ENCODE measurements at regions not wholly inside any gene's neighbourhood (a gene's known extent, or its start where the extent isn't known, plus 50 kb on each side); places are given as distances from the start of the nearest gene placed in this dataset.

- DNase-seq (ENCODE audit: low read depth, low spot score), result no peak
Observed at GRCh38 chr6:91149956-91150705, 563.3 kb upstream of the MAP3K7 start.

DNA sequence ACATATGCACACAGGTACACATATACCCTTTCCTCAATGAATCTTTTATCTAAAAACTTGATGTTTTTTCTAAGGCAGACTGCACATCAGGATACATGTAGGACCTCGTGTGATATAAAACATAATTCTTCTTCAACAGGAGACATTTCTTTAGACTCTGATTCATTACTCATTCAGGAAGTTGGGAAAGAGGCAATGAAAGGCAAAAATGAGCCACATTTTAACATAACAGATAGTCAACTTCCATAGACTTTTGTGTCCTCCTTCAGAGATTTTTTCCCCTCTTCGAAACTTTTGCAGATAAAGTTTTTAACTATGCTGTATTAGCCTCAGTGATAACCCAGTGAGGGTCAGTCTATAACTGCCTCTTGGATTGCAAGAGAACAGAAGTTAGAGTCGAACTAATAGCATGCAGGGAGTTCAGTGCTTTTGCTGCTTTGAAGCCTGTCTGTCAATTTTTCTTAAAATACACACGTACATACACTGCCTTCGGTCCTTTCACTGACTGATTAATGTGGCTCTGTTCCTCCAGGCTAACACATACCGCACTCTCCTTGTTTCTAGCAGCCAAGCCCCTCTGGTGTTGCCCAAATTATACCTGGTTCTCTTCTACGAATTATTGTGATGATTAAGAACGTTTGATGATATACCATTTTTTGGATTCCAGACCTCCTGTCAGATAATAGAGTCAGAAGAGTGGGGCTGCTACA is 562.5 kb upstream of the MAP3K7 start:
- DNase-seq (ENCODE audit: low read depth, low spot score), result no peak

DNA sequence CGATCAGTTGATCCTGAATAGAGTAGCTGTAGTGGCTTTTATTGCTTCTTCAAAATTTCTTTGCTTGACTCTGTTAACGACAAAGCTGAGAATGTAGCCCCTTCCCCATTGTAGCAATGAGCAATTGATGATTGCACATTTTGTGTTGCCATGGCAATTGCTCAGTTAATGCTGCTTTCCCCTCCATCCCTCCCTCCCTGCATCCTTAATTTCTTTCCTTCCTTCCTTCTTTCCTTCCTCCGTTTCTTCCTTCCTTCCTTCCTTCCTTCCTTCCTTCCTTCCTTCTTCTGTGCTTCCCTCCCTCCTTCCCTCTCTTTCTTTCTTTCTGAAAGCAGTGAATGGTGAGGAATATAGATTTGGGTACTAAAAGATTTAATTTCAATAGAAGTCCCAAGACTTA is 557.3 kb upstream of the MAP3K7 start:
- DNase-seq (ENCODE audit: low read depth, low spot score), result no peak

DNA sequence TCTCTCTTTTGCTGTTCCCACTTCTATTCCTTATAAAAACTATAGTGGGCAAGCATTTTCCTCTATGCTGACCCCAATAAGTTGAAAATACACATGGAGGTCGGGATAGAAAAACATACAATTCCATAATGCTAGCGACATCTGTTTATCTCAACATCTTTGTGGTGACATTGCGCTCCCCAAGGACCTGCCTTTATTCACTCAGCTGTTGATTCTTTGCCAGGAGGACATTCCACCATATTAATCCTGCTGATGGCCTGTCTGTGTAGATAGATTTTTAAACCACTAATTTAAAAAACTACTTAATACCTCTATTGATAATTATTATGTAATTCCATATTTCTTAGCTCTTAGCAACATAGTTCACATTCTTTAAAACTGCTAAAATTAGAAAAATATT is 555.3 kb upstream of the MAP3K7 start:
- no peak for DNase-seq (ENCODE audit: low read depth, low spot score)

DNA sequence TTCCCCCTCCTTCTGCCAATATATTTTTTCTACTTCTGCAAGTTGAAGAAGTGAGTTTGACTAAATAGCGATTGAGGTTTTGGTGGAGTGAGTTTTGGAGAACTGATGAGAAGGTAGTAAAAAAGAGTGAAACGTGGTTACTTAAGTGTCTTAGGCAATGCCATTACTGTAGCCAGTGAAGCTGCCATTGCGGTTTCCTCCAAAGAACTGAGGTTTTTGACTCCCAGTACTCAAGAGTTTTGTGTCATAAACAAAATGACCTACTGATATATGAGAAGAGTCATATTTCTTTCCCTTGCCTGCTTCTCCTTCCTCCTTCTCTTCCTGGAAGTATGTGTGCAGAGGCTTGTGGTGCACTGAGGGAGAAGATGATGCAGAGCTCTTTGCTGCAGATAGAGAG is 554.5 kb upstream of the MAP3K7 start:
- no peak for DNase-seq (ENCODE audit: low read depth, low spot score)

DNA sequence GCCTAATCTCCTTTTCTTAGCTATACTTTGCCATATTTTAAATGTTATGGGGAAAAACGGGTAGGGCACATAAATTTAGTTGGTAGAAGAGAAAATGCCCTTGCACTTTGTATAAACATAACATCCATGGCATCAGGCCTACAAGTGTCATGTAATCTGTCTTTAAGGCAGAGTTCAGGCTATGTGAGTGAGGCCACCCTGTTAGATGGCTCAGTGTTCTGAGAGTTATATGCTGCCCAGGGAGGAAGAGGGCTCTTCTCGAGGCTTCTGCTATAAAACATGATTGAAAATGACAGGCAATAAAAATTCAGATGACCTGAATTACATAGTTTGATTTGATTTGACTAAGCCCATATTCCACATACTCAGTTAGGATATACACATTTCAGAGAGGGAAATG is 553.6 kb upstream of the MAP3K7 start:
- no peak for DNase-seq (ENCODE audit: low read depth, low spot score)

GRCh38 chr6:91137286-91137685 is 550.4 kb upstream of the MAP3K7 start:
- no peak for DNase-seq (ENCODE audit: low read depth, low spot score)

GRCh38 chr6:91135406-91136103 is 548.7 kb upstream of the MAP3K7 start:
- no peak for DNase-seq (ENCODE audit: low read depth, low spot score)

DNA sequence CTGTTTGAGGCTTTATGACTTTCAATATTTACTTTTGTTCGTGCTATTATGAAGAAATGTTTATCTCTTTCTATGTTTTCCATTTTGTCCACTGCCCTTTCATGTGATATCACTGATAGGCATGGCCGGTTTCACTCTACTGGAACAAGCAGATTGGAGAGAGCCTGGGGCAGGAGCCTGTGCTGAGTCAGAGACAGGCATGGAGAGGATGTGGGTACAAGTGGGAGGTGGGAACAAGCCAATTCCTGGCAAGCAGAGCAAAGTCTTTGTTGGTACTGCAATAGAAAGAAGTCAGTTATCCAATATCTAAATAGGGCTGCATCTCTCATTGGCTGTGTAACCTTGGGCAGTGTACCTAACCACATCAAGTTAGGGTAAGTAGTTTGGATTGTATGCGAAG is 545.6 kb upstream of the MAP3K7 start:
- DNase-seq (ENCODE audit: low read depth, low spot score), result no peak

GRCh38 chr6:91130126-91130525 is 543.3 kb upstream of the MAP3K7 start:
- no peak for DNase-seq (ENCODE audit: low read depth, low spot score)

DNA sequence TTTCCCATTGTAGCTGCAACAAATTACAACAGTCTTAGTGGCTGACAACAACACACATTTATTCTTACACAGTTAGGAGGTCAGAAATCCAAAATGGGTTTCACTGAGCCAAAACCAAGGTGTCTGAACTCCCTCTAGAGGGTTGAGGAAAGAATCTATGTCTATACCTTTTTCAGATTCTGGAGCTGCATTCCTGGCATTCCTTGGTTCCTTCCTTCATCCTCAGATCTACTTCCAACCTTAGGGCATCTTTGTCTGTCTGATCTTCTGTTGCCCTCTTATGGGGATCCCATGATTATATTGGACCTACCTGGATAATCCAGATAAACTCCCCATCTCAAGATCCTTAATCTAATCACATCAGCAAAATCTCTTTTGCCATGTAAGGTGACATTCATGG is 540.9 kb upstream of the MAP3K7 start:
- DNase-seq (ENCODE audit: low read depth, low spot score), result peak; percentile 9

DNA sequence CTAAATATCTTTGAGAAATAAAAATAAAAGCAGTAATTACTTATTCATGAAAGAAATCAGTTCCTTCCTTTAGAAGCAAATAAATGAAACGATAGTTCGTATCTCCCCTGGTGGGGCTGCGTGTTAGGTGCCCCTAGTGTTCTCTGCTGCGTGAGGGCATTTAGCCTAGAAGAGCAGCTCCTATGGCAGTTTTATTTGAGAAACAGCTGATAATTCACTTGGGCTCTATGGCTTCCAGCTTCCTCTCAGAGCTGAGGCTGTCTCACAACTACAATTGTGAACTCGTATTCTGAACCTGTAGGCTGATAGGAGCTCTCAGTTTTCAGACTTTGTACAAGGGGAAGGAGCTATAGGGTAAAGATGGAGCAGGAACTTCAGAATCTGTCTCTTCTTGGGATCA is 540.0 kb upstream of the MAP3K7 start:
- DNase-seq (ENCODE audit: low read depth, low spot score), result no peak

- DNase-seq (ENCODE audit: low read depth, low spot score), result no peak
Observed at GRCh38 chr6:91117550-91117949, 530.7 kb upstream of the MAP3K7 start.

- DNase-seq (ENCODE audit: low read depth, low spot score), result no peak
Observed at GRCh38 chr6:91114123-91114708, 527.3 kb upstream of the MAP3K7 start.

GRCh38 chr6:91106083-91106482 is 519.2 kb upstream of the MAP3K7 start:
- no peak for DNase-seq (ENCODE audit: low read depth, low spot score)

DNA sequence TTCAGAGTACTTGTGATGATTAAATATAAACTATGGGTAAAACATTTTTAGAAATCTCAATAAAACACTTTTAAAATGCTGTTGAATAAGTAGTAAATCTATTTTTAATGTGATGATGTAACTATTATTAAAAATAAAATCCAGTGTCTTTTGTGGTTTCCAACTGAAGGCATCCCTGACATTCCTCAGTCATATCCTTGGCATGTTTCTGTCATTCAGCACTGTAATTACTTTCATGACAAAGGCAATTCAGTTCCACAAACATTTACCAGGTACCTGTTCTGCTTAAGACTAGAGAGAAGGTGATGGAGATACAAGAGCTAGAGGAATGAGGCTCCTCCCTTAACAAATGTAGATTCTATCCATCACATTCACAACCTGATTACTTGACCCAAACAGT is 518.7 kb upstream of the MAP3K7 start:
- DNase-seq (ENCODE audit: low read depth, low spot score), result no peak

- no peak for DNase-seq (ENCODE audit: low read depth, low spot score)
Observed at GRCh38 chr6:91099479-91099878, 512.6 kb upstream of the MAP3K7 start.

DNA sequence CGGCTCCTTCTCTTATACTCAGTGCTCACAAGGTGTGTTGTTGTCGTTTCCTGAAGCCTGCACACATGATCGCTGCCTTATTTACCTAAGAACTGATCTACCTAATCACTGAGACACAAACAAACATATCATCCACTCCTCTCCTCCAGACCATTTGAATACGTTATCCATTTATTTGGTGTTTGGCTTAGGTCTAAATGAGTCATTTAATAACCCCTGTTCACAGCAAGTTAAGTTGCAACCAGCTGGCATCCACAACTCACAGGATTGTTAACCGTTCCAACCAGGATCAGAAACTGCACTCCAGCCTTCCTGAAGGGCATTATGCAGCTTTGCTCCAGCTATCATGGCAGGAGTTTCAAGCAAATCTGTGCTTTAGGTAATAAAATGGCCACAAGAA is 511.1 kb upstream of the MAP3K7 start:
- no peak for DNase-seq (ENCODE audit: low read depth, low spot score)

GRCh38 chr6:91097364-91097763 is 510.5 kb upstream of the MAP3K7 start:
- DNase-seq (ENCODE audit: low read depth, low spot score), result no peak

DNA sequence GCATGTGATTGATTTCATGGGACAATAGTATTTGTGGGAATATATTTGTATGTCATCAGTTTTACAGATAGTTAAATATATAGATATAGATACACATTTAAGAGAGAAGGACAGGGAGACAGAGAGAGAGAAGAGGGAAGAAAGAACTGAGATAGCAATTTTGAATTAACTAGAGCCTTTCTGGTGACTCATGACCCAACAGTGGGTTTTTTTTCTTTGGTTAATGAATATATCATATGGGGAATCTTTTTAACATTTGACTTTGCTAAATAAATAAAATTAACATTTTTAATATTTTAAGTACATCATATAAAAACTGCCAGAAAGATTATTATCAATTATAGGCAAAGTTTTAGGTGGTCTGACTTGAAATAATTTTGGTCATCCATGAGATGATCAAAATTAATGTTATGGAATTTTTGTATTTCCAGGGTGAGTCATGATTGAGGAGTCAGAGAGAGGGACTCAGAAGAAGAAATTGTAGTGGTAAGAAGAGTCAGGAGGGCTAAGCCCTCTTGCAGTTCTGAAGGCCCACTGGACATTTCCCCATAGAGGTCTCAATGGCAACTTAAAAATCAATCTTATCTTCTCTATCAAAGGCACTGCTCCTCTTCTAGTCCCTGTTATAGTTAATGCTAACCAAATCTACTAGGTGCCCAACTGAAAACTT is 508.1 kb upstream of the MAP3K7 start:
- DNase-seq (ENCODE audit: low read depth, low spot score), result no peak

GRCh38 chr6:91094341-91094740 is 507.5 kb upstream of the MAP3K7 start:
- DNase-seq (ENCODE audit: low read depth, low spot score), result no peak

DNA sequence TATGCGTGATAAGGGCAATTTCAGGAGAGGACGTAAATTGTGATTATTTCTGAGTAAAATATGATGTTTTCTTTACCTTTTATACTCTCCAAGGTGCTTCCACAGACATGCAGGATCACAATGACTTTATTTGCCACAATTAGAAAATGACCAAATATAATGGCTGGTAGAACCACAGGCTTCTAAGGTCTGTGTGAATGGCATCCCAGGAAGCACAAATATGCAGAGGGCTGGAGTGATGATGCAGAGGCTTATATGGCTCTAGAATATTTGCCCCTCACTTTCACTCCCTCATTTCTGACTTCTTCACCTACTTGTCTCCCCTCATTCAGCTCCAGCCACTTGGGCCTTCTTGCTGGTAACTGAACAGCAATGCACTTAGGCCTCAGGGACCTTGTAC is 502.1 kb upstream of the MAP3K7 start:
- DNase-seq (ENCODE audit: low read depth, low spot score), result no peak

All from ELF-1 (cell line).